Fibroblast of lung (primary cell): ENCODE measurements at regions not wholly inside any gene's neighbourhood (a gene's known extent, or its start where the extent isn't known, plus 50 kb on each side); places are given as distances from the start of the nearest gene placed in this dataset.

ENCODE experiments used
- EZH2 ChIP-seq: IDR thresholded peaks from 2 replicates; pipeline ENCODE4 v1.5.1; 2012; ENCODE audit warnings: low read length, control low read depth, mild to moderate bottlenecking; ENCODE audit errors: missing control alignments
- TF ChIP-seq, protein P1 (sequence below), 2 donors: IDR thresholded peaks in 1 of 2; conservative IDR thresholded peaks in 1 of 2; 1 replicate in 1 of 2; 2 replicates in 1 of 2; pipeline ENCODE4 v1.5.1; 2011 to 2012; ENCODE audit warnings: low read length in 2 of 2, control low read depth in 1 of 2, inconsistent platforms in 1 of 2, low read depth in 1 of 2, mild to moderate bottlenecking in 1 of 2

DNA sequence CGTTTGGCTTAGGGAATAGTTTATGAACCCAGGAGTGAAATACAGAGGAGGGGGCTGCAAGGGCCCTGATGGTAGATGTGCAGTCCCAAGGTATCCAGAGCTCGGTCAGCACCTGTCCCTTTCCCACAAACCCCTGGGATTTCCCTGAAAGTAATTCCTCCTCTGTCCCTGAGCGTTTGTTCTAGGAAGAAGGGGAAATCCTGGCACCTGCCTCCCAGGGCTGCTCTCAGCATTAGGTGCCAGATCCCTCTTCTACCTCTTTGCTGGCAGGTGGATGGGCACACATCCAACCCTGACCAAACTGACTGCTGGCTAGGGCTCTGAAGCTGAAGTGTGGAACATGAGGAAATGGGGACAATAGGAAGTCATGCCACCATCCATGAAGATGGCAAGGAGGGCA lies 824.0 kb downstream of the SLC4A3 start:
- TF ChIP-seq, protein P1, sequence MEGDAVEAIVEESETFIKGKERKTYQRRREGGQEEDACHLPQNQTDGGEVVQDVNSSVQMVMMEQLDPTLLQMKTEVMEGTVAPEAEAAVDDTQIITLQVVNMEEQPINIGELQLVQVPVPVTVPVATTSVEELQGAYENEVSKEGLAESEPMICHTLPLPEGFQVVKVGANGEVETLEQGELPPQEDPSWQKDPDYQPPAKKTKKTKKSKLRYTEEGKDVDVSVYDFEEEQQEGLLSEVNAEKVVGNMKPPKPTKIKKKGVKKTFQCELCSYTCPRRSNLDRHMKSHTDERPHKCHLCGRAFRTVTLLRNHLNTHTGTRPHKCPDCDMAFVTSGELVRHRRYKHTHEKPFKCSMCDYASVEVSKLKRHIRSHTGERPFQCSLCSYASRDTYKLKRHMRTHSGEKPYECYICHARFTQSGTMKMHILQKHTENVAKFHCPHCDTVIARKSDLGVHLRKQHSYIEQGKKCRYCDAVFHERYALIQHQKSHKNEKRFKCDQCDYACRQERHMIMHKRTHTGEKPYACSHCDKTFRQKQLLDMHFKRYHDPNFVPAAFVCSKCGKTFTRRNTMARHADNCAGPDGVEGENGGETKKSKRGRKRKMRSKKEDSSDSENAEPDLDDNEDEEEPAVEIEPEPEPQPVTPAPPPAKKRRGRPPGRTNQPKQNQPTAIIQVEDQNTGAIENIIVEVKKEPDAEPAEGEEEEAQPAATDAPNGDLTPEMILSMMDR (conservative IDR thresholded peaks at IDR 0.05 in 1 of 2, IDR thresholded peaks at IDR 0.05 in 1 of 2; ENCODE audit: low read depth in 1 of 2, low read length in 2 of 2), result no peak
- no peak for TF ChIP-seq EZH2
